ENCODE measurements at regions not wholly inside any gene's neighbourhood (a gene's known extent, or its start where the extent isn't known, plus 50 kb on each side); places are given as distances from the start of the nearest gene placed in this dataset.
"Not testable (repeated sequence)": the region's sequence is repeated elsewhere in the genome, so short reads cannot be mapped to it uniquely, and the experiment has no call there.

DNA sequence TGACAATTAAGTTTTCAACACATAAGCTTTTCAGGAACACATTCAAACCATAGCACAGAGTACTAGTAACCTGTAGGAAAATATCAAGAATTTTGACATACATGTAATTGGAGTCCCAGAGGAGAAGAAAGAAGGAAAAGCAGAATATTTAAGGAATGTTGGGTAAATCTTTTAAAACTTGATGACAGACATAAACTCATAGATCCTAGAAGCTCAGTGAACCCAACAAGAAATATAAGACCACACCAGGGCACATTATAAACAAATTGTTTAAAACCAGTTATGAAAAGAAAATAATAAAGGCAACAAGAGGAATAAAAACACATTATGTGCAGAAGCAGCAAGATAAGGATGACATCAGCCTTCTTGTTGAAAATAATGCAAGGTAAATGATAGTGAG is 151.5 kb upstream of the ATXN1 start:
- no peak for DNase-seq (ENCODE audit: extremely low read depth in 1 of 2, low read depth in 1 of 2)

GRCh38 chr6:16911088-16911487 is 149.8 kb upstream of the ATXN1 start:
- no peak for DNase-seq (ENCODE audit: extremely low read depth in 1 of 2, low read depth in 1 of 2)

DNA sequence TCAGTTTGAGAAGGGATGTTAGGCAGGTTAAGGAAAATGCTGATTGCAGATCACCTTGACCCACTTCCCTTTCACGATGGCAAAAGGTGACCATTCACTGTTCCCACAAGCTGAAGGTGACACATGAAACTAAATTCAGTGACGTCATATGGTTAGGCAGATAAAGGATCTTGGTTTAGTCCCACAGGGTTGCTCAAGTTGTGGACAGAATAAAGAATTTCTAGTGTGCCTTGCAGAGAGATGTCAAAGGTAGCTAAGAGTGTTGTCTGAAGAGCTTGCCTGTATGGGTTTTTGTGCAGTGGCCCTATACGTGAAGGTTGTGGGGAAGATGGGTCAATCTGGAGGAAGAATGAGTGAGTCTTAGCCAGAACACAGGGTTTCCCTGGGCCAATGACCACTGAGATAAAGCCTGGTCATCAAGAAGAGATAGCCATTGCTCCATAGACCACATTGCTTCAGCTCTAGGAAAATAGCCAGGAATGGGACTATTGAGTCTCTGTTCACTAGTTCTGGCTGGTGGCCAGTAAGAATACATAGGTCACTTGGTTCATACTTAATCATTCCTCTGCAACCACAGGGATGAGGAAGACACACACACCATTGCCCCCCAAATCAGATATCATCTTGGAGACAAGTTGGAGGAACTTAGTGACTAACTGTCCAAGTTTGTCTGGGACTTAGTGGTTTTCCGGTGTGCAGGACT is 148.5 kb upstream of the ATXN1 start:
- no peak for DNase-seq (ENCODE audit: extremely low read depth in 1 of 2, low read depth in 1 of 2)

- DNase-seq (ENCODE audit: extremely low read depth in 1 of 2, low read depth in 1 of 2) = no peak
These were observed 146.7 kb upstream of the ATXN1 start for GRCh38 chr6:16907991-16908390.

GRCh38 chr6:16904957-16905356 is 143.7 kb upstream of the ATXN1 start:
- DNase-seq (ENCODE audit: extremely low read depth in 1 of 2, low read depth in 1 of 2) = no peak

DNA sequence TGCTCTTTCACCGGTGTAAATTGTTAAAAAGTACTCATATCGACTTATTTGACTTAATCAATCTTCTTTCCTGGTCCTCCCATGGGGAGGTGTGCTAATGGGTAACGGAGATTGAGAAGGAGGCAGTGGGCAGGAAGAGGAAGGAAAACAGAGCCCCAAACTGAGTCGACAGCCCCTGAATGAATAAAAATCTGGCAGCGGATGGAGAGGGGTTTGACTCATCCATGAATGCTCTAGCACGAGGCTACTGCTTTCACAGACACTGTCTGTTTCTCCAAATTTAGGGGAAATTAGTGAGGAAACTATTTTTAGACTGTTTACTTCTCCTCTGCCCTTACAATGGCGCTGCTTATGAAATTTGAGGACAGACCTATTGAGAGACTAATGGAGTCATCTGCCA is 142.2 kb upstream of the ATXN1 start:
- no peak for DNase-seq (ENCODE audit: extremely low read depth in 1 of 2, low read depth in 1 of 2)

GRCh38 chr6:16902502-16902901 is 141.2 kb upstream of the ATXN1 start:
- no peak for DNase-seq (ENCODE audit: extremely low read depth in 1 of 2, low read depth in 1 of 2)

GRCh38 chr6:16901782-16902181 is 140.5 kb upstream of the ATXN1 start:
- no peak for DNase-seq (ENCODE audit: extremely low read depth in 1 of 2, low read depth in 1 of 2)

DNA sequence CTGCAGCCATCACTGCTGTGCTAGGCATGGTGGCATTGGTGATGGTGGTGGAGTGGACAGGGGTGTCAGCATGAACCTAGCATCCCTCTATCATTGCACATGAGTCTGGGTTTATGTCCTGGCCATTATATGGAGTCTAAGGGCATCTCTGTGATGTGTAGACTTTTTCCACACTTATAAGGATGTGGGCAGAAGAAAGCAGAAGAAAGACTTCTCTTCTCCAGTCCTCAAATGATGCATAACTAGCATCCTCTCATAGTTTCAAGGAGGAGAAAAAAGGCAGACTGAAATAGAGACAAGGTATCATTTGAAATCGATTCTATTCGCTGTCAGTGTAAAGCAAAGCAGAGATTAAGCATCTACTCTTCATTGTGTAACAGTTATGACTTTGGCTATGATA is 140.0 kb upstream of the ATXN1 start:
- DNase-seq (ENCODE audit: extremely low read depth in 1 of 2, low read depth in 1 of 2) = no peak

DNA sequence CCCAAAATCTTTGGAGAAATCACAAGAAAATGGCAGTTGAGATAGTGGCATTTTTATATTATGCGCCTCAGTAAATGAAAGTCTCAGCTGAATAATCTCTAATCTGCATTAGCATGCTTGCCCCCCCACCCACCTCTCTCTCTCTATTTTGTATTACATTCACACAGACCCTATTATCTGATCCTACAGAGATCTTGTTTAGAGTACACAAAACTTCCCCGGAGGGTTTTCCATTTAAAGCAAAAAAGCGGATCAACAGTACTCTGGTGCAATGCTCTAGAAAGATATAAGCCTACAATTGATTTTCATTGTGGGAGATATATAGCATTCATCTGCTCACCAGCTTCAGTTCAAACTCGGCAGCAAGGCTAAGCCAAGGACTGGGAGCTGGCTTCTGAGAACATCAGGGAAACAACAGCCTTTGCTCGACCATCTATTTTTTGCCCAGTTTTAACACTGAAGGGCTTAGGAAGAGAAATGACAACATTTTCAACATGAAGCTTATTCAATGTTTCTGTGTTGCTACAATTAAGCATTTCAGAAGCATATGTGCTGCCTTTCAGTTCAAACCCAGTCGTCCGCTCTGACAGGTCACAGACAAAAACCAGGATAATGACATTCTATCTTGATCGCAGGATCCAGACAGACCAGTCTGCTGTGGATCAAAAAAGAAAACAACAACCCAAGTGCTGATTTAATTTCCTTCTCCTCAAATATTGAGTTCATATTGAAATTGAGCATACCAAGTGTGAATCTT is 137.6 kb upstream of the ATXN1 start:
- DNase-seq (ENCODE audit: extremely low read depth in 1 of 2, low read depth in 1 of 2) = no peak

- DNase-seq (ENCODE audit: extremely low read depth in 1 of 2, low read depth in 1 of 2) = no peak
These were observed 136.4 kb upstream of the ATXN1 start for GRCh38 chr6:16897669-16898068.

GRCh38 chr6:16894301-16894700 is 133.0 kb upstream of the ATXN1 start:
- no peak for DNase-seq (ENCODE audit: extremely low read depth in 1 of 2, low read depth in 1 of 2)

- DNase-seq (ENCODE audit: extremely low read depth in 1 of 2, low read depth in 1 of 2) = not testable (repeated sequence)
These were observed 129.8 kb upstream of the ATXN1 start for GRCh38 chr6:16891110-16891509.

- DNase-seq (ENCODE audit: extremely low read depth in 1 of 2, low read depth in 1 of 2) = no peak
These were observed 124.3 kb upstream of the ATXN1 start for GRCh38 chr6:16885411-16886160.

GRCh38 chr6:16884526-16884925 is 123.3 kb upstream of the ATXN1 start:
- no peak for DNase-seq (ENCODE audit: extremely low read depth in 1 of 2, low read depth in 1 of 2)

DNA sequence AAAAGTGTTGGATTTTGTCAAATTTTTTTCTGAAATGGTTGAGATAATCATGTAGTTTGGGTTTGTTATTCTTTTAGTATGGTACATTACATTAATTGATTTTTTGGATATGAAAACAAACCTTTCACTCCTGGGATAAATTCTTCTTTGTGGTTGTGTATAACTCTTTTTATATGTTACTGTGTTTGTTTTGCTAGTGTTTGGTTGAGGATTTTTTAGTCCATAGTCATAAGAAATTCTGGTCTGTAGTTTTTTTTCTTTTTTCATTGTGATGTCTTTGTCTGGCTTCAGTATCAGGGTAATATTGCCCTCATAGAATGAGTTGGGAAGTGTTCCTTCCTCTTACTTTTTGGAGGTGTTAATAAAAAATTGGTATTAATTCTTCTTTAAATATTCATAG is 122.2 kb upstream of the ATXN1 start:
- DNase-seq (ENCODE audit: extremely low read depth in 1 of 2, low read depth in 1 of 2) = no peak

- DNase-seq (ENCODE audit: extremely low read depth in 1 of 2, low read depth in 1 of 2) = no peak
These were observed 121.0 kb upstream of the ATXN1 start for GRCh38 chr6:16882230-16882629.

DNA sequence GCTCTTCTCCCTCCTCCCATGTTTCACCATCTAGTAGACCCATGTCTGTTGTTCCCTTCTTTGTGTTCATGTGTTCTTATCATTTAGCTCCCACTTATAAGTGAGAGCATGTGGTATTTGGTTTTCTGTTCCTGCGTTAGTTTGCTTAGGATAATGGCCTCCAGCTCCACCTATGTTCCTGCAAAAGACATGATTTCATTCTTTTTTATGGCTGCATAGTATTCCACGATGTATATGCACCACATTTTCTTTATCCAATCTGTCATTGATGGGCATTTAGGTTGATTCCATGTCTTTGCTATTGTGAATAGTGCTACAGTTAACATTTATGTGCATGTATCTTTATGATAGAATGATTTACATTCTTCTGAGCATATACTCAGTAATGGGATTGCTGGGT is 115.6 kb upstream of the ATXN1 start:
- DNase-seq (ENCODE audit: extremely low read depth in 1 of 2, low read depth in 1 of 2) = not testable (repeated sequence)

GRCh38 chr6:16876201-16876600 is 114.9 kb upstream of the ATXN1 start:
- no peak for DNase-seq (ENCODE audit: extremely low read depth in 1 of 2, low read depth in 1 of 2)

- DNase-seq (ENCODE audit: extremely low read depth in 1 of 2, low read depth in 1 of 2) = no peak
These were observed 112.4 kb upstream of the ATXN1 start for GRCh38 chr6:16873698-16874097.

DNA sequence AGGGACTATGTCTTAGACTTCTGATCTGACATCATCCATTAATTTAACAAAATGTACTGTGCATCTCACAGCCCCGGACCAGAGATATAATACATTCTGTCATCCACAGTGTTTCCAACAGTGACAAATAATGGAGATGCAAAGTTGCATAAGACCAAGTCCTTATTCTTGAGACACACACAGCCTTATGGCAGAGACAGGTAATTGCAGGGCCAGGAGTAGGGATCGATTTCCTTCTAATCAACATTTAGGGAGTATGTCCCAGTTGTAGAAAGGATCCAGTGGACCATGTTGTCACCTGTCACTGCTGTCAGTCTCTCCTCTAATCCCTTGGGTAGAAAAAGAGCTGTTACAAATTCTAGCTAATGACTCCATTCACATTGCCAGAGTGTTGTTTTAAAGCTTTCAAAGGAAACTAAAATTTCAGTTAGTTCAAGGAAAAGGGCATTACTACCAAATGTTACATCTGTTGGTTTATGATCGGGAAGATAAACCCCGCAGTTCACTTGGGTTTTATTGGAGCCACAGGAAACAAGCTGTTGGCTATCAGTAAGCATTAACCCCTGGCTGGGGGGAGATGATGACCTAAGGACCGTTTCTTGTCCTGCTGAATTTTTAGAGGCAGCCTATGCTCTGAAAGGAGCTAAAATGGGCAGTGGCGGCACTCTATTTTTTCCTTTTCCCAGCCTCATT is 111.4 kb upstream of the ATXN1 start:
- DNase-seq (ENCODE audit: extremely low read depth in 1 of 2, low read depth in 1 of 2) = no peak

Data from stimulated activated CD8-positive, alpha-beta memory T cell treated with anti-CD3 and anti-CD28 coated beads, Interleukin-7, amount 100 ng/mL, for 48 hours (primary cell).